GM20000 (cell line): ENCODE measurements at regions not wholly inside any gene's neighbourhood (a gene's known extent, or its start where the extent isn't known, plus 50 kb on each side); places are given as distances from the start of the nearest gene placed in this dataset.

Experiments
- DNase-seq: peaks from one replicate; pipeline ENCODE4 v3.0.0; 2012; ENCODE audit warnings: low spot score
- CTCF ChIP-seq: IDR thresholded peaks from 2 replicates; pipeline ENCODE4 v1.5.1; 2012; ENCODE audit warnings: mild to moderate bottlenecking, control low read depth; ENCODE audit errors: extremely low read depth, missing control alignments

- no peak for DNase-seq
These were observed 351.9 kb downstream of the NFIB start for GRCh38 chr9:13962006-13962405.

GRCh38 chr9:13960011-13960765, 353.8 kb downstream of the NFIB start:
- TF ChIP-seq CTCF, result no peak
- no peak for DNase-seq

More at GRCh38 chr9:13962006-13962405, 351.9 kb downstream of the NFIB start:
- no peak for TF ChIP-seq CTCF

- no peak for DNase-seq
- no peak for TF ChIP-seq CTCF
These were observed 355.3 kb downstream of the NFIB start for GRCh38 chr9:13958672-13959071.

- no peak for DNase-seq
- no peak for TF ChIP-seq CTCF
These were observed 356.9 kb downstream of the NFIB start for GRCh38 chr9:13957089-13957488.

- TF ChIP-seq CTCF, result no peak
- no peak for DNase-seq
These were observed 357.8 kb downstream of the NFIB start for GRCh38 chr9:13956107-13956506.

- DNase-seq, result no peak
- no peak for TF ChIP-seq CTCF
These were observed 361.0 kb downstream of the NFIB start for GRCh38 chr9:13952906-13953305.

- no peak for TF ChIP-seq CTCF
- no peak for DNase-seq
These were observed 365.9 kb downstream of the NFIB start for GRCh38 chr9:13948037-13948436.
